Heart left ventricle (tissue), 16 donors: ENCODE measurements at regions not wholly inside any gene's neighbourhood (a gene's known extent, or its start where the extent isn't known, plus 50 kb on each side); places are given as distances from the start of the nearest gene placed in this dataset.

Source experiments
- ATAC-seq, 4 donors: fragments of 200-7000 bp; cut with Tn5 transposase; one replicate each; pipeline ENCODE4 v1.9.1; 2020 to 2022; ENCODE audit warnings: moderate library complexity in 4 of 4, mild to moderate bottlenecking in 3 of 4, moderate number of reproducible peaks in 1 of 4
- DNase-seq, 5 donors: peaks; one replicate each; pipeline ENCODE4 v3.0.0-alpha.2; 2020
- H3K27ac ChIP-seq, 12 donors: fragments of 200-600 bp; sonication (generic) in 4 of 12; one replicate each; pipeline versions ENCODE4 v1.5.0 to v1.8.0; 2016 to 2022; ENCODE audit warnings: mild to moderate bottlenecking in 2 of 12
- H3K27me3 ChIP-seq, 9 donors: fragments of 200-600 bp; sonication (generic) in 2 of 9; one replicate each; pipeline versions ENCODE4 v1.5.1 to v1.8.0; 2016 to 2022; ENCODE audit warnings: mild to moderate bottlenecking in 3 of 9
- H3K36me3 ChIP-seq, 9 donors: fragments of 200-600 bp; sonication (generic) in 2 of 9; one replicate each; pipeline versions ENCODE4 v1.5.0 to v1.8.0; 2018 to 2022; ENCODE audit warnings: mild to moderate bottlenecking in 2 of 9
- H3K4me1 ChIP-seq, 12 donors: fragments of 200-600 bp; sonication (generic) in 4 of 12; one replicate each; pipeline versions ENCODE4 v1.5.0 to v1.8.0; 2016 to 2022; ENCODE audit warnings: mild to moderate bottlenecking in 3 of 12
- H3K4me3 ChIP-seq, 12 donors: fragments of 200-600 bp; sonication (generic) in 4 of 12; one replicate each; pipeline versions ENCODE4 v1.5.0 to v1.8.0; 2017 to 2022; ENCODE audit warnings: mild to moderate bottlenecking in 9 of 12, moderate library complexity in 4 of 12
- H3K9me3 ChIP-seq, 12 donors: fragments of 200-600 bp; sonication (generic) in 4 of 12; one replicate each; pipeline versions ENCODE4 v1.5.0 to v1.8.0; 2016 to 2022; ENCODE audit warnings: mild to moderate bottlenecking in 1 of 12
- CTCF ChIP-seq, 12 donors: fragments of 200-600 bp; sonication (generic) in 4 of 12; IDR thresholded peaks; one replicate each; pipeline versions ENCODE4 v1.5.0 to v1.8.0; 2018 to 2022; ENCODE audit warnings: antibody characterized with exemption in 12 of 12, mild to moderate bottlenecking in 5 of 12
- POLR2A ChIP-seq, 2 donors: fragments of 450-650 bp; IDR thresholded peaks; one replicate each; pipeline ENCODE4 v1.6.1; 2017; ENCODE audit warnings: antibody characterized with exemption in 2 of 2, mild to moderate bottlenecking in 2 of 2, moderate library complexity in 2 of 2
- WGBS, 4 donors: extraction: QIAGEN DNeasy Blood & Tissue Kit in 2 of 4; methylation state at CpG; one replicate each; pipeline versions ENCODE4 v1.1.5 to v1.1.7; 2013 to 2018; 5-methylcytosine and 5-hydroxymethylcytosine counted together
- intact Hi-C, 10 donors: fragments of 100-400 bp; cut with DNase I; formaldehyde crosslinking; loops; one replicate each; pipeline versions ENCODE4 v1.11.1 to v1.14.2; 2022
- donor health status: ischemic (EF 13 %, LVEDD 7.1; RV severe dilation, severe dysfunction).
- donor health status: healthy with polysubstance abuse.
- donor health status: DM: no; HTN: yes; CAD: no.
- donor health status: DM: no; HTN: no; CAD: no.
- donor health status: ischemic (EF 25% LVEDD 6.9; RV normal size, moderate dysfunction).
- donor health status: ischemic (EF 25% LVEDD 5.7; RV mildly dilated, moderate dysfunction).
- donor health status: healthy.
- donor health status: DM: yes; HTN: yes; CAD: no.
- donor health status: ischemic (EF 35%, LVEDD 5.7; RV mildly dilated, moderate dysfunction).
- donor health status: nonischemic (EF 11% LVEDD 7.7; RV severe dilation, severe dysfunction).
- donor health status: DM: yes; HTN: yes; CAD: no.
- donor health status: PGD.
- donor health status: ischemic (EF 29% LVEDD 5.4; RV normal size, mild dysfunction).
- donor health status: nonischemic (EF 23%, LVEDD 6.1; RV moderate dilation, normal function).

DNA sequence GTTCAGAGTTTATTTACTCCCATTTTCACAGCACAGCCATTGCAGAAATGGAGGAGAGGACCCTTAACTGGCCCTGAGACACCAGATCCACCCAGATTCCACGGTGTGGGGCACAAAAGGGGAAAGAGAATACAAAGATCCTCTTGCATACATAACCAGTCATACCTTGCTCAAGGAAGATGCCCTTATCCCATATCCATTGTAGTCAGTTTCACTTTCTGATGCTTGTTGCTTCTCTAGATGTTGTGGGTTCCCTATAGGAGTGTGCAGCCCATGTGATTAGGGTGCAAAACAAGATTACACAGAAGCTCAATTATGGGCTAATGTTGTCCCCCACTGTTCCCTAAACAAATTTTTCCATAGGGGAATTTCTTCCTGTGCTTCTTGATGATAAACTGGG, 1309.0 kb upstream of the PABPC4L start:
- Histone ChIP-seq H3K27me3 (no peaks in the 10 kb centered on the region), H3K4me3 (no peak overlapping the region), H3K4me1 (no peaks in the 10 kb centered on the region), H3K36me3 (no peaks in the 10 kb centered on the region), H3K9me3 (no peaks in the 10 kb centered on the region), H3K27ac (no peak overlapping the region)
- DNase-seq (no peak), ATAC-seq (no peak)
- intact Hi-C loops: no loop called here
- WGBS, 4 donors: 56 to 94% (median 70%) methylated on average over 1 of the region's 1 CpG
- no peak for TF ChIP-seq CTCF (IDR thresholded peaks at IDR 0.05)
- no peak for TF ChIP-seq POLR2A (IDR thresholded peaks at IDR 0.05)

GRCh38 chr4:135508006-135508714, 1306.6 kb upstream of the PABPC4L start:
- no peak for TF ChIP-seq CTCF (IDR thresholded peaks at IDR 0.05)
- no peak for TF ChIP-seq POLR2A (IDR thresholded peaks at IDR 0.05)
- H3K36me3 ChIP-seq: no peaks in the 10 kb centered on the region
- H3K4me3 ChIP-seq: no peak overlapping the region
- no peak overlapping the region for H3K27ac ChIP-seq
- ATAC-seq (no peak), DNase-seq (no peak)
- H3K9me3 ChIP-seq: no peaks in the 10 kb centered on the region
- no peaks in the 10 kb centered on the region for H3K27me3 ChIP-seq
- H3K4me1 ChIP-seq: no peaks in the 10 kb centered on the region
- intact Hi-C loops: no loop called here
- WGBS, 4 donors: 61 to 69% (median 64%) methylated on average over 4 of the region's 4 CpGs

GRCh38 chr4:135497563-135498152, 1296.1 kb upstream of the PABPC4L start:
- no peak overlapping the region for H3K27ac ChIP-seq
- TF ChIP-seq POLR2A (IDR thresholded peaks at IDR 0.05) (no peak), CTCF (IDR thresholded peaks at IDR 0.05) (no peak)
- no peak overlapping the region for H3K4me3 ChIP-seq
- no peaks in the 10 kb centered on the region for H3K9me3 ChIP-seq
- no peaks in the 10 kb centered on the region for H3K4me1 ChIP-seq
- no peaks in the 10 kb centered on the region for H3K27me3 ChIP-seq
- ATAC-seq: no peak
- intact Hi-C loops: no loop called here
- H3K36me3 ChIP-seq: no peaks in the 10 kb centered on the region
- DNase-seq: no peak
- WGBS, 4 donors: 13 to 74% (median 42%) methylated on average over 1 of the region's 1 CpG

- Histone ChIP-seq H3K4me1 (no peaks in the 10 kb centered on the region), H3K27me3 (no peaks in the 10 kb centered on the region), H3K27ac (no peak overlapping the region), H3K9me3 (no peaks in the 10 kb centered on the region), H3K36me3 (no peaks in the 10 kb centered on the region), H3K4me3 (no peak overlapping the region)
- intact Hi-C loops: no loop called here
- no peak for DNase-seq
- TF ChIP-seq CTCF (IDR thresholded peaks at IDR 0.05) (no peak), POLR2A (IDR thresholded peaks at IDR 0.05) (no peak)
- ATAC-seq: no peak
- 68 to 78% (median 70%) methylated on average over 2 of the region's 2 CpGs for WGBS, 4 donors
Measured at GRCh38 chr4:135492439-135492838, 1290.8 kb upstream of the PABPC4L start.
